ENCODE measurements at regions not wholly inside any gene's neighbourhood (a gene's known extent, or its start where the extent isn't known, plus 50 kb on each side); places are given as distances from the start of the nearest gene placed in this dataset.

DNA sequence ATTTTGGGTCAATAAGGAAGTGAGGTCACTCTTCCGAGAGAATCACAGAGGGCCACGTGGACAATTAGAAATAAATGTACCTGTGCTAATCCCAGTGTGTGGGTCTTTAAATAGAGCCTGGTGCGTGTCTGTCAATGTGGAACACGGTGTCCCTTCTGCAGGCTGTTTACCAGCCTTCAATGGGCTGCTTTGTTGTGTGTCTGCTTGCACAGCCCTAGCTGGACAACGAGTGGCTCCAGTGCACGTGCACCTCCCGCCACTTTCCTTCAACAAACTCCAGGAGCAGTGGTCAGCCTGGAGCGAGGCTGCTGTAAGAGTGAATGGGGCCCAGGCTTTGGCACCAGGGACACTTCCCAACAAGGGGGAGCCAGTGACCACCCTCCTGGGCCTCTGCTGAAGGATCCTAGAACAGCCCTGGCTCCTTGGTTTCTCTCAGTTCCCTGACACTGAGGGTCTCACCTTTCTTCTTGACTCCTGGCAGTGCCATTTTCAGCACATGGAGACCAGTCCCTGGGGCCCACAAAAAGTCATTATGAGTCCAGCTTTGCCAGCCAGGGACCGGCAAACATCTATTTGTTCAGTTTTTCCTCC is 76.1 kb downstream of the ISG20 start:
- TF ChIP-seq, protein P1, sequence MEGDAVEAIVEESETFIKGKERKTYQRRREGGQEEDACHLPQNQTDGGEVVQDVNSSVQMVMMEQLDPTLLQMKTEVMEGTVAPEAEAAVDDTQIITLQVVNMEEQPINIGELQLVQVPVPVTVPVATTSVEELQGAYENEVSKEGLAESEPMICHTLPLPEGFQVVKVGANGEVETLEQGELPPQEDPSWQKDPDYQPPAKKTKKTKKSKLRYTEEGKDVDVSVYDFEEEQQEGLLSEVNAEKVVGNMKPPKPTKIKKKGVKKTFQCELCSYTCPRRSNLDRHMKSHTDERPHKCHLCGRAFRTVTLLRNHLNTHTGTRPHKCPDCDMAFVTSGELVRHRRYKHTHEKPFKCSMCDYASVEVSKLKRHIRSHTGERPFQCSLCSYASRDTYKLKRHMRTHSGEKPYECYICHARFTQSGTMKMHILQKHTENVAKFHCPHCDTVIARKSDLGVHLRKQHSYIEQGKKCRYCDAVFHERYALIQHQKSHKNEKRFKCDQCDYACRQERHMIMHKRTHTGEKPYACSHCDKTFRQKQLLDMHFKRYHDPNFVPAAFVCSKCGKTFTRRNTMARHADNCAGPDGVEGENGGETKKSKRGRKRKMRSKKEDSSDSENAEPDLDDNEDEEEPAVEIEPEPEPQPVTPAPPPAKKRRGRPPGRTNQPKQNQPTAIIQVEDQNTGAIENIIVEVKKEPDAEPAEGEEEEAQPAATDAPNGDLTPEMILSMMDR (IDR thresholded peaks at IDR 0.05), result no peak
- TF ChIP-seq POLR2AphosphoS5 (IDR thresholded peaks at IDR 0.05), result no peak

All from breast epithelium (tissue), 3 donors.